ENCODE measurements at regions not wholly inside any gene's neighbourhood (a gene's known extent, or its start where the extent isn't known, plus 50 kb on each side); places are given as distances from the start of the nearest gene placed in this dataset.
"Not testable (repeated sequence)": the region's sequence is repeated elsewhere in the genome, so short reads cannot be mapped to it uniquely, and the experiment has no call there.

- CTCF ChIA-PET (ENCODE audit: unreplicated experiment) = no interaction called here
Observed at GRCh38 chr7:3117488-3118231, 74.0 kb upstream of the CARD11 start.

GRCh38 chr7:3119352-3119927 is 75.8 kb upstream of the CARD11 start:
- DNase-seq (ENCODE audit: low spot score); H3K4me3 ChIP-seq (ENCODE audit: low read depth, low read length, poor library complexity, severe bottlenecking); H3K27ac ChIP-seq (ENCODE audit: low read depth, low read length, poor library complexity, severe bottlenecking); H3K36me3 ChIP-seq (ENCODE audit: insufficient read depth, low read length); H4K20me1 ChIP-seq (ENCODE audit: insufficient read depth, low read length); H3K9me2 ChIP-seq (ENCODE audit: insufficient read depth, low read length); H3K4me2 ChIP-seq (ENCODE audit: low read length); H3K79me2 ChIP-seq (ENCODE audit: insufficient read depth, low read depth, low read length); BruUV-seq (replicated peaks); intact Hi-C loops (cut with micrococcal nuclease; ENCODE audit: unreplicated experiment); H3K4me1 ChIP-seq (ENCODE audit: insufficient read depth, low read length, poor library complexity, severe bottlenecking); H3K9me3 ChIP-seq (ENCODE audit: low read length); H2AFZ ChIP-seq (ENCODE audit: low read length): not testable (repeated sequence)
- ChIA-PET CTCF (ENCODE audit: unreplicated experiment) (interaction anchor here (1.4 kb wide), 1 partner anchor 18 kb away, joined by 3 read pairs; no protein-coding TSS in a partner anchor), POLR2A (interaction anchor here (1.2 kb wide), 1 partner anchor 13 kb away, joined by 3 read pairs; no protein-coding TSS in a partner anchor)

More at GRCh38 chr7:3117488-3118231, 74.0 kb upstream of the CARD11 start:
- H3K9me2 ChIP-seq (ENCODE audit: insufficient read depth, low read length) = no peaks in the 10 kb centered on the region
- H4K20me1 ChIP-seq (ENCODE audit: insufficient read depth, low read length) = no peaks in the 10 kb centered on the region
- TF ChIP-seq CTCF (conservative IDR thresholded peaks at IDR 0.05; ENCODE audit: low read length) (no peak), EZH2phosphoT487 (IDR thresholded peaks at IDR 0.05; ENCODE audit: borderline replicate concordance, low read depth, low read length) (no peak)
- H3K9me3 ChIP-seq (ENCODE audit: low read length) = no peaks in the 10 kb centered on the region
- DNase-seq (ENCODE audit: low spot score) = no peak
- H3K4me3 ChIP-seq (ENCODE audit: low read depth, low read length, poor library complexity, severe bottlenecking) = no peak overlapping the region
- H3K79me2 ChIP-seq (ENCODE audit: insufficient read depth, low read depth, low read length) = no peaks in the 10 kb centered on the region
- H2AFZ ChIP-seq (ENCODE audit: low read length) = no peak overlapping the region
- POLR2A ChIA-PET = interaction anchor here (1.7 kb wide), 1 partner anchor 8 kb away, joined by 5 read pairs; no protein-coding TSS in a partner anchor
- no peaks in the 10 kb centered on the region for H3K4me1 ChIP-seq (ENCODE audit: insufficient read depth, low read length, poor library complexity, severe bottlenecking)
- H3K36me3 ChIP-seq (ENCODE audit: insufficient read depth, low read length) = no peaks in the 10 kb centered on the region
- no TSS peak for BruUV-seq (replicated peaks)
- intact Hi-C loops (cut with micrococcal nuclease; ENCODE audit: unreplicated experiment) = no loop called here
- H3K27ac ChIP-seq (ENCODE audit: low read depth, low read length, poor library complexity, severe bottlenecking) = no peak overlapping the region
- no peak overlapping the region for H3K4me2 ChIP-seq (ENCODE audit: low read length)

GRCh38 chr7:3119963-3120362 is 76.3 kb upstream of the CARD11 start:
- DNase-seq (ENCODE audit: low spot score) = no peak
- intact Hi-C loops (cut with micrococcal nuclease; ENCODE audit: unreplicated experiment) = no loop called here
- Histone ChIP-seq H3K27ac (ENCODE audit: low read depth, low read length, poor library complexity, severe bottlenecking) (no peak overlapping the region), H3K9me2 (ENCODE audit: insufficient read depth, low read length) (no peaks in the 10 kb centered on the region), H3K36me3 (ENCODE audit: insufficient read depth, low read length) (no peaks in the 10 kb centered on the region), H3K4me1 (ENCODE audit: insufficient read depth, low read length, poor library complexity, severe bottlenecking) (no peaks in the 10 kb centered on the region), H3K9me3 (ENCODE audit: low read length) (no peaks in the 10 kb centered on the region), H3K79me2 (ENCODE audit: insufficient read depth, low read depth, low read length) (no peaks in the 10 kb centered on the region), H4K20me1 (ENCODE audit: insufficient read depth, low read length) (no peaks in the 10 kb centered on the region), H3K4me2 (ENCODE audit: low read length) (no peak overlapping the region), H2AFZ (ENCODE audit: low read length) (no peak overlapping the region), H3K4me3 (ENCODE audit: low read depth, low read length, poor library complexity, severe bottlenecking) (no peak overlapping the region)
- BruUV-seq (replicated peaks) = no TSS peak
- TF ChIP-seq EZH2phosphoT487 (IDR thresholded peaks at IDR 0.05; ENCODE audit: borderline replicate concordance, low read depth, low read length) = no peak
- TF ChIP-seq CTCF (conservative IDR thresholded peaks at IDR 0.05; ENCODE audit: low read length) = no peak
- ChIA-PET CTCF (ENCODE audit: unreplicated experiment) (interaction anchor here (1.4 kb wide), 1 partner anchor 19 kb away, joined by 3 read pairs; no protein-coding TSS in a partner anchor), POLR2A (interaction anchor here (1.2 kb wide), 1 partner anchor 13 kb away, joined by 3 read pairs; no protein-coding TSS in a partner anchor)
